Chondrocyte (in vitro differentiated cells): ENCODE measurements at regions not wholly inside any gene's neighbourhood (a gene's known extent, or its start where the extent isn't known, plus 50 kb on each side); places are given as distances from the start of the nearest gene placed in this dataset.

ENCODE experiments used
- DNase-seq: peaks from one replicate; pipeline ENCODE4 v3.0.0; 2021; ENCODE audit warnings: mixed read lengths, low spot score
- H3K27ac Mint-ChIP-seq: one replicate; pipeline ENCODE4 v1.8.0; 2021; ENCODE audit warnings: mild to moderate bottlenecking, moderate library complexity, mixed read lengths; ENCODE audit not compliant: unreplicated experiment
- H3K27me3 Mint-ChIP-seq: 2 replicates; pipeline ENCODE4 v1.8.0; 2021; ENCODE audit warnings: low read depth, mixed read lengths
- H3K36me3 Mint-ChIP-seq: 2 replicates; pipeline ENCODE4 v1.8.0; 2021; ENCODE audit warnings: low read depth, mixed read lengths
- H3K4me1 Mint-ChIP-seq: 2 replicates; pipeline ENCODE4 v1.8.0; 2021; ENCODE audit warnings: low read depth, mild to moderate bottlenecking, mixed read lengths
- H3K4me3 Mint-ChIP-seq: one replicate; pipeline ENCODE4 v1.8.0; 2021; ENCODE audit warnings: mild to moderate bottlenecking, moderate library complexity, mixed read lengths; ENCODE audit not compliant: unreplicated experiment
- H3K9me3 Mint-ChIP-seq: 2 replicates; pipeline ENCODE4 v1.8.0; 2021; ENCODE audit warnings: low read depth, mixed read lengths
- CTCF ChIP-seq: fragments of 200-600 bp; sonication (generic); IDR thresholded peaks from 2 replicates; pipeline ENCODE4 v1.5.0; 2021; ENCODE audit warnings: antibody characterized with exemption, mild to moderate bottlenecking, moderate library complexity

- DNase-seq: no peak
- H3K27me3 Mint-ChIP-seq: peaks cover 3% of the 10 kb centered on the region
- no peak for TF ChIP-seq CTCF
- H3K27ac Mint-ChIP-seq: no peak overlapping the region
- no peak overlapping the region for H3K4me3 Mint-ChIP-seq
- no peaks in the 10 kb centered on the region for H3K4me1 Mint-ChIP-seq
- no peaks in the 10 kb centered on the region for H3K36me3 Mint-ChIP-seq
- no peaks in the 10 kb centered on the region for H3K9me3 Mint-ChIP-seq
Observed at GRCh38 chr1:239536165-239536849, 149.9 kb downstream of the CHRM3 start.

- H3K27ac Mint-ChIP-seq: no peak overlapping the region
- no peaks in the 10 kb centered on the region for H3K4me1 Mint-ChIP-seq
- peaks cover 3% of the 10 kb centered on the region for H3K27me3 Mint-ChIP-seq
- H3K9me3 Mint-ChIP-seq: no peaks in the 10 kb centered on the region
- no peaks in the 10 kb centered on the region for H3K36me3 Mint-ChIP-seq
- no peak overlapping the region for H3K4me3 Mint-ChIP-seq
- TF ChIP-seq CTCF: no peak
- DNase-seq: no peak
Observed at GRCh38 chr1:239537795-239538194, 151.4 kb downstream of the CHRM3 start.

GRCh38 chr1:239538239-239538988 lies 152.0 kb downstream of the CHRM3 start:
- Mint-ChIP-seq H3K4me1 (no peaks in the 10 kb centered on the region), H3K9me3 (no peaks in the 10 kb centered on the region), H3K27ac (no peak overlapping the region), H3K36me3 (no peaks in the 10 kb centered on the region), H3K4me3 (no peak overlapping the region), H3K27me3 (peaks cover 3% of the 10 kb centered on the region)
- no peak for DNase-seq
- no peak for TF ChIP-seq CTCF

DNA sequence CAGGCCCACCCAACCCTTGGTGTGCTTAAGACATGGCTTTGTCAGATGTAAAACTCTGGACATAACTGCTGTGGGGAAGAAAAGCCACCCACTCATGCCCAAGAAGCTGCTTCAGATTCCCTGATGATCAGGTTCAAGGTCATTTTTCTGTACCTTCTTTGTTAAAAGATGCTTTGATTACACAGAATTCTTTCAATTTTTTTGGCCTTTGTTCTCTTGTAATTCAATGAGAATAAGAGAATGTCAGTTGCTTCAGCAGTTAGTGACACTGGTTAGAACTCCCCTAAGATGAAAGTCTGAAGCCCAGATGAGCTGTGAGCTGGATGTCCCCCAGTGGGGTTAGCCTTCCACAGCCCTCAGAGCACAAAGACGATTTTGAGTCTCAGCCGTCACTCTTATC lies 152.7 kb downstream of the CHRM3 start:
- TF ChIP-seq CTCF: no peak
- H3K9me3 Mint-ChIP-seq: no peaks in the 10 kb centered on the region
- no peak for DNase-seq
- H3K36me3 Mint-ChIP-seq: no peaks in the 10 kb centered on the region
- no peaks in the 10 kb centered on the region for H3K4me1 Mint-ChIP-seq
- H3K4me3 Mint-ChIP-seq: no peak overlapping the region
- H3K27ac Mint-ChIP-seq: no peak overlapping the region
- peaks cover 3% of the 10 kb centered on the region for H3K27me3 Mint-ChIP-seq

GRCh38 chr1:239539812-239540211 lies 153.4 kb downstream of the CHRM3 start:
- no peak overlapping the region for H3K27ac Mint-ChIP-seq

More at GRCh38 chr1:239539812-239540211, 153.4 kb downstream of the CHRM3 start:
- H3K27me3 Mint-ChIP-seq: peaks cover 3% of the 10 kb centered on the region
- H3K9me3 Mint-ChIP-seq: no peaks in the 10 kb centered on the region
- TF ChIP-seq CTCF: no peak
- no peak for DNase-seq
- no peaks in the 10 kb centered on the region for H3K36me3 Mint-ChIP-seq
- H3K4me3 Mint-ChIP-seq: no peak overlapping the region
- H3K4me1 Mint-ChIP-seq: no peaks in the 10 kb centered on the region
